ENCODE measurements at regions not wholly inside any gene's neighbourhood (a gene's known extent, or its start where the extent isn't known, plus 50 kb on each side); places are given as distances from the start of the nearest gene placed in this dataset.
"Not testable (repeated sequence)": the region's sequence is repeated elsewhere in the genome, so short reads cannot be mapped to it uniquely, and the experiment has no call there.

- H3K4me1 Mint-ChIP-seq = no peaks in the 10 kb centered on the region
- POLR2A ChIA-PET = no interaction called here
- no peak overlapping the region for H3K4me3 Mint-ChIP-seq
- no peak overlapping the region for H3K27ac Mint-ChIP-seq
- H3K36me3 Mint-ChIP-seq (ENCODE audit: low read depth) = no peaks in the 10 kb centered on the region
- CTCF ChIA-PET = no interaction called here
- no peak for ATAC-seq
- H3K27me3 Mint-ChIP-seq = peaks cover 33% of the 10 kb centered on the region
- no peaks in the 10 kb centered on the region for H3K9me3 Mint-ChIP-seq (ENCODE audit: low read depth)
- intact Hi-C loops (cut with DNase I, micrococcal nuclease) = no loop called here
- no peak for DNase-seq
Observed at GRCh38 chr17:34059423-34060220, 195.5 kb upstream of the CCL2 start.

GRCh38 chr17:34066528-34066927, 188.6 kb upstream of the CCL2 start:
- CTCF ChIA-PET = no interaction called here
- POLR2A ChIA-PET = no interaction called here
- intact Hi-C loops (cut with DNase I, micrococcal nuclease) = no loop called here

DNA sequence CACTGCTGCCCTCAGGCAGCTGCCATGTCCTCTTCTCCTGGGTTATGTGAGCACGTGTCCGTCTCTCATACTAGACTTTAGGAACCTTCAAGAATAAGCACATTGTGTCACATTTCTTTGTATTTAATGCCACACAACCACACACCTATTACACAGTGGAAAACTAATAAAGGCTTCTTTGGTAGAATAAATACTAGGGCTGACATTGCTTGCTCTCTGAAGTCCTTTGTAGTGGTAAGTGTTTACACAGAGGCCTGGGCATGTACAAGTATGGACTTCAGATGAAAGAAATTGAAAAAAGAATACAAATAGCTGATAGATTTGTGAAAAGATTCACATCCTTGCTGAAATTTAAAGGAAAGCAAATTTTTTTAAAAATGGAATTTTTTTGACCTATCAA, 188.1 kb upstream of the CCL2 start:
- ChIA-PET POLR2A (no interaction called here), CTCF (no interaction called here)
- peaks cover 3% of the 10 kb centered on the region for H3K27me3 Mint-ChIP-seq
- no peak overlapping the region for H3K27ac Mint-ChIP-seq
- no peaks in the 10 kb centered on the region for H3K36me3 Mint-ChIP-seq (ENCODE audit: low read depth)
- H3K9me3 Mint-ChIP-seq (ENCODE audit: low read depth) = peaks cover 6% of the 10 kb centered on the region
- intact Hi-C loops (cut with DNase I, micrococcal nuclease) = no loop called here
- H3K4me1 Mint-ChIP-seq = no peaks in the 10 kb centered on the region
- ATAC-seq = no peak
- no peak for DNase-seq
- H3K4me3 Mint-ChIP-seq = no peak overlapping the region

More at GRCh38 chr17:34066528-34066927, 188.6 kb upstream of the CCL2 start:
- Mint-ChIP-seq H3K9me3 (ENCODE audit: low read depth) (peaks cover 4% of the 10 kb centered on the region), H3K36me3 (ENCODE audit: low read depth) (no peaks in the 10 kb centered on the region), H3K4me1 (no peaks in the 10 kb centered on the region), H3K27ac (no peak overlapping the region), H3K27me3 (peaks cover 3% of the 10 kb centered on the region), H3K4me3 (no peak overlapping the region)
- DNase-seq (no peak), ATAC-seq (no peak)

DNA sequence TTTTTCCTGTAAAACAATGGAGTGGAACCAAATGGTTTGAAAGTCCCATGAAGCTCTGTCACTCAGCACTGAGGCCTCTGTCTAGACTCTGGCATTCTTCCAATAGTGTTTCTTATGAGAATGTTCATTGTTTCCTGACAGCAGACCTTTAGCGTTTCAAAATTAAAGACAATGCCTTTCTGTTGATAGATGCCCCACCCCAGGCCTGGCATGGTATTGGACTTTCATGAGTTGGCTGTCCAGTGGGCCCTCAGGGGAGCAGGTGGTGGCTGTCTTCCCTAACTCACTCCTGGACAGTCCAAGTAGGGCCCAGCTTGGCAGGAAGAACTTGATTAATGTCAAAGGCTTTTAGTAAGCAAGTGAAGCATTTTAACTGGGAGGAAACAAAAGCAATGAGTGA, 186.5 kb upstream of the CCL2 start:
- CTCF ChIA-PET = no interaction called here
- intact Hi-C loops (cut with DNase I, micrococcal nuclease) = no loop called here
- Mint-ChIP-seq H3K4me1 (no peaks in the 10 kb centered on the region), H3K36me3 (ENCODE audit: low read depth) (no peaks in the 10 kb centered on the region), H3K27me3 (no peaks in the 10 kb centered on the region), H3K27ac (no peak overlapping the region), H3K4me3 (no peak overlapping the region), H3K9me3 (ENCODE audit: low read depth) (peaks cover 6% of the 10 kb centered on the region)
- no peak for ATAC-seq
- POLR2A ChIA-PET = no interaction called here
- DNase-seq = no peak

- H3K4me3 Mint-ChIP-seq = no peak overlapping the region
- no peaks in the 10 kb centered on the region for H3K4me1 Mint-ChIP-seq
- POLR2A ChIA-PET = no interaction called here
- no peak for DNase-seq
- intact Hi-C loops (cut with DNase I, micrococcal nuclease) = no loop called here
- no peak overlapping the region for H3K27ac Mint-ChIP-seq
- no peak for ATAC-seq
- CTCF ChIA-PET = interaction anchor here (0.6 to 0.7 kb wide), 2 partner anchors 502 to 799 kb away, joined by 3 to 4 read pairs; no protein-coding TSS in a partner anchor
- H3K36me3 Mint-ChIP-seq (ENCODE audit: low read depth) = no peaks in the 10 kb centered on the region
- H3K27me3 Mint-ChIP-seq = no peaks in the 10 kb centered on the region
- H3K9me3 Mint-ChIP-seq (ENCODE audit: low read depth) = peaks cover 4% of the 10 kb centered on the region
Observed at GRCh38 chr17:34070712-34071111, 184.4 kb upstream of the CCL2 start.

- Mint-ChIP-seq H3K27ac (no peak overlapping the region), H3K27me3 (peaks cover 2% of the 10 kb centered on the region), H3K4me1 (no peaks in the 10 kb centered on the region), H3K4me3 (no peak overlapping the region), H3K36me3 (ENCODE audit: low read depth) (no peaks in the 10 kb centered on the region), H3K9me3 (ENCODE audit: low read depth) (peaks cover 4% of the 10 kb centered on the region)
- DNase-seq (no peak), ATAC-seq (no peak)
- POLR2A ChIA-PET = no interaction called here
- intact Hi-C loops (cut with DNase I, micrococcal nuclease) = no loop called here
- CTCF ChIA-PET = no interaction called here
Observed at GRCh38 chr17:34071886-34072420, 183.1 kb upstream of the CCL2 start.

- ATAC-seq (no peak), DNase-seq (no peak)
- no peaks in the 10 kb centered on the region for H3K4me1 Mint-ChIP-seq
- ChIA-PET POLR2A (no interaction called here), CTCF (interaction anchor here (1.1 kb wide), 1 partner anchor 18 kb away, joined by 4 read pairs; no protein-coding TSS in a partner anchor)
- intact Hi-C loops (cut with DNase I, micrococcal nuclease) = no loop called here
- peaks cover 10% of the 10 kb centered on the region for H3K27me3 Mint-ChIP-seq
- no peaks in the 10 kb centered on the region for H3K36me3 Mint-ChIP-seq (ENCODE audit: low read depth)
- no peak overlapping the region for H3K27ac Mint-ChIP-seq
- H3K9me3 Mint-ChIP-seq (ENCODE audit: low read depth) = peaks cover 4% of the 10 kb centered on the region
- H3K4me3 Mint-ChIP-seq = no peak overlapping the region
Observed at GRCh38 chr17:34075076-34075475, 180.0 kb upstream of the CCL2 start.

DNA sequence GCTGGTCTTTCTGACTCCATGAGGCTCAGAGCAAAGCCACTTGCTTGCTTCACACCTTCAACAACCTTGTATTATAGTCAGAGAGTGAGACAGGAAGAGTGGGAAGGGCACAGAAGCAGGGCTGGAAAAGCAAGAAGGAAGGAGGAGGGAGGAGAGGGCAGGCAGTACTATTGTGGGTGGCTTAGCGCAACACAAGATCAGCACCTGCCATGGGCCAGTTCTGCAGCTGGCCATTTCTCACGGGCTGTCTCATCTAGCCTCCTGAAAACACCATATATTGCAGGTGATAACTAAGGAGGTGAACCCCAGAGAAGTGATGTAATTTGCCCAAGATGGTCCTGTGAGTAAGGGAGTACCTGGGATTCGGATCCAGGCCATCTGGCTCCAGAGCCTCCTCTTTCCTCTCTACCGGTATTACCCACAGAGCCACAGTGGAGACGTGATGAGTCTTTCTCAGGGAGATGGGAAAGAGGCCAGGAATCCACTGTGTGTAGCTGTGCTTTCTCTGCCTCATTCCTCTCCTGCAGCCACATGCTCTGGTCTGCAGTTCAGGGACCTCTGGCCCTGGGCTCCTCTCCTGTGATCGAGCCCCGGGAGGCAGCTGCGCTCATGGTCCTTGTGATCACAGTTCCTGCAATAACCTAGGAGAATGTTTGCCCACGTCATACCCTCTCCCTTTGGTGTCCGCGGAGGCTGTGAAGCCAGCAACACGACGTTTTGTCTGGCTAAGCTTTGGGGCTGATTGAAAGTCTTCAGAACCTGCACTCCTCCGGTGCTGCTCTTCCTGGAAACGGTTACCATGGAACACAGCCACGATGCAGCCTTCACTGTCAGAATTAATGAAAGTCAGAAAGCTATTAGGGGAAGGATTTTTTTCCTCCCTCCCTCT, 178.1 kb upstream of the CCL2 start:
- no peak for DNase-seq
- Mint-ChIP-seq H3K36me3 (ENCODE audit: low read depth) (no peaks in the 10 kb centered on the region), H3K27me3 (peaks cover 13% of the 10 kb centered on the region), H3K27ac (no peak overlapping the region), H3K9me3 (ENCODE audit: low read depth) (no peaks in the 10 kb centered on the region), H3K4me1 (no peaks in the 10 kb centered on the region), H3K4me3 (no peak overlapping the region)
- ATAC-seq = no peak
- CTCF ChIA-PET = no interaction called here
- POLR2A ChIA-PET = no interaction called here
- intact Hi-C loops (cut with DNase I, micrococcal nuclease) = no loop called here

DNA sequence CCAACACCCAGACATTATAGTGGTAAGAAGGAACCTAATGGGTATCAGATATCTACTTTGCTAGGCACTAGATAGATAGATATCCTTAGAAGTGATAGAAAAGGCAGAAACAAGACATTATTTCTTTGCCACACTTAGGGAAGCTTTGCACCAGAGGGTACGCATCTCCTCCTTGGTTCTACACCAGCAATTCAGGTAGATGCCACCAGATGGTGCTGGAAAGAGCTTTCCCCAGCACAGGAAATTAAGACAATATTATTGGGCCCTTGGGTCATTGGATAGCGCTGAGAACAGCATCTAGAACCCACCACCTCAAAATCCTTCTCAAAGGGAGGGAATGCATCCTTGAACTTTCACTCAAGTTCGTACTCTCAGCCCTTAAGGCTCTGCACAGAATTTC, 173.8 kb upstream of the CCL2 start:
- POLR2A ChIA-PET = no interaction called here
- H3K4me3 Mint-ChIP-seq = no peak overlapping the region
- intact Hi-C loops (cut with DNase I, micrococcal nuclease) = loop anchor here in 1 of 2 experiments (1.0 kb wide), 1 partner anchor 65 kb away; no protein-coding TSS in a partner anchor
- no peaks in the 10 kb centered on the region for H3K36me3 Mint-ChIP-seq (ENCODE audit: low read depth)
- no peaks in the 10 kb centered on the region for H3K4me1 Mint-ChIP-seq
- no peak for ATAC-seq
- CTCF ChIA-PET = no interaction called here
- H3K27ac Mint-ChIP-seq = no peak overlapping the region
- no peaks in the 10 kb centered on the region for H3K9me3 Mint-ChIP-seq (ENCODE audit: low read depth)
- H3K27me3 Mint-ChIP-seq = peaks cover 13% of the 10 kb centered on the region
- DNase-seq = no peak

GRCh38 chr17:34082404-34082803, 172.7 kb upstream of the CCL2 start:
- Mint-ChIP-seq H3K4me3 (no peak overlapping the region), H3K27ac (no peak overlapping the region), H3K36me3 (ENCODE audit: low read depth) (no peaks in the 10 kb centered on the region), H3K27me3 (peaks cover 12% of the 10 kb centered on the region), H3K4me1 (no peaks in the 10 kb centered on the region), H3K9me3 (ENCODE audit: low read depth) (no peaks in the 10 kb centered on the region)
- ATAC-seq (no peak), DNase-seq (no peak)
- ChIA-PET CTCF (interaction anchor here (0.8 kb wide), 1 partner anchor 89 kb away, joined by 3 read pairs; no protein-coding TSS in a partner anchor), POLR2A (no interaction called here)
- intact Hi-C loops (cut with DNase I, micrococcal nuclease) = no loop called here

GRCh38 chr17:34089042-34089441, 166.0 kb upstream of the CCL2 start:
- H3K9me3 Mint-ChIP-seq (ENCODE audit: low read depth); ATAC-seq; H3K4me1 Mint-ChIP-seq; POLR2A ChIA-PET; intact Hi-C loops (cut with DNase I, micrococcal nuclease); H3K36me3 Mint-ChIP-seq (ENCODE audit: low read depth); DNase-seq; CTCF ChIA-PET; H3K4me3 Mint-ChIP-seq; H3K27ac Mint-ChIP-seq: not testable (repeated sequence)
- H3K27me3 Mint-ChIP-seq = peaks cover 17% of the 10 kb centered on the region

GRCh38 chr17:34090593-34090992, 164.5 kb upstream of the CCL2 start:
- Mint-ChIP-seq H3K9me3 (ENCODE audit: low read depth) (no peaks in the 10 kb centered on the region), H3K27ac (no peak overlapping the region), H3K27me3 (peaks cover 21% of the 10 kb centered on the region), H3K4me3 (no peak overlapping the region), H3K4me1 (no peaks in the 10 kb centered on the region), H3K36me3 (ENCODE audit: low read depth) (no peaks in the 10 kb centered on the region)
- ATAC-seq = no peak
- CTCF ChIA-PET = no interaction called here
- intact Hi-C loops (cut with DNase I, micrococcal nuclease) = no loop called here
- no peak for DNase-seq
- POLR2A ChIA-PET = no interaction called here

All from activated CD4-positive, alpha-beta T cell treated with anti-CD3 and anti-CD28 coated beads for 36 hours (primary cell).